ENCODE measurements at regions not wholly inside any gene's neighbourhood (a gene's known extent, or its start where the extent isn't known, plus 50 kb on each side); places are given as distances from the start of the nearest gene placed in this dataset.

- Mint-ChIP-seq H3K27me3 (ENCODE audit: unreplicated experiment) (peaks cover 3% of the 10 kb centered on the region), H3K4me1 (ENCODE audit: low read depth, unreplicated experiment) (peaks cover 12% of the 10 kb centered on the region), H3K36me3 (ENCODE audit: unreplicated experiment) (no peaks in the 10 kb centered on the region), H3K4me3 (ENCODE audit: unreplicated experiment) (no peak overlapping the region), H3K27ac (ENCODE audit: unreplicated experiment) (no peak overlapping the region), H3K9me3 (ENCODE audit: unreplicated experiment) (peaks cover 1% of the 10 kb centered on the region)
- no peak for DNase-seq
- no peak for TF ChIP-seq CTCF (IDR thresholded peaks at IDR 0.05; ENCODE audit: partially characterized antibody, unreplicated experiment)
Observed at GRCh38 chr15:62464705-62465104, 299.6 kb upstream of the C2CD4B start.

GRCh38 chr15:62465173-62465572 lies 300.1 kb upstream of the C2CD4B start:
- DNase-seq = no peak
- H3K27me3 Mint-ChIP-seq (ENCODE audit: unreplicated experiment) = peaks cover 3% of the 10 kb centered on the region
- no peaks in the 10 kb centered on the region for H3K36me3 Mint-ChIP-seq (ENCODE audit: unreplicated experiment)
- peaks cover 12% of the 10 kb centered on the region for H3K4me1 Mint-ChIP-seq (ENCODE audit: low read depth, unreplicated experiment)
- no peak for TF ChIP-seq CTCF (IDR thresholded peaks at IDR 0.05; ENCODE audit: partially characterized antibody, unreplicated experiment)
- no peak overlapping the region for H3K27ac Mint-ChIP-seq (ENCODE audit: unreplicated experiment)
- peaks cover 1% of the 10 kb centered on the region for H3K9me3 Mint-ChIP-seq (ENCODE audit: unreplicated experiment)
- no peak overlapping the region for H3K4me3 Mint-ChIP-seq (ENCODE audit: unreplicated experiment)

- no peak for TF ChIP-seq CTCF (IDR thresholded peaks at IDR 0.05; ENCODE audit: partially characterized antibody, unreplicated experiment)
- Mint-ChIP-seq H3K4me1 (ENCODE audit: low read depth, unreplicated experiment) (peaks cover 13% of the 10 kb centered on the region), H3K9me3 (ENCODE audit: unreplicated experiment) (peaks cover 1% of the 10 kb centered on the region), H3K27me3 (ENCODE audit: unreplicated experiment) (peaks cover 3% of the 10 kb centered on the region), H3K27ac (ENCODE audit: unreplicated experiment) (no peak overlapping the region), H3K36me3 (ENCODE audit: unreplicated experiment) (no peaks in the 10 kb centered on the region), H3K4me3 (ENCODE audit: unreplicated experiment) (no peak overlapping the region)
- no peak for DNase-seq
Observed at GRCh38 chr15:62469478-62469873, 304.4 kb upstream of the C2CD4B start.

- Mint-ChIP-seq H3K27ac (ENCODE audit: unreplicated experiment) (no peak overlapping the region), H3K27me3 (ENCODE audit: unreplicated experiment) (peaks cover 2% of the 10 kb centered on the region), H3K9me3 (ENCODE audit: unreplicated experiment) (peaks cover 1% of the 10 kb centered on the region), H3K36me3 (ENCODE audit: unreplicated experiment) (no peaks in the 10 kb centered on the region), H3K4me3 (ENCODE audit: unreplicated experiment) (no peak overlapping the region), H3K4me1 (ENCODE audit: low read depth, unreplicated experiment) (peaks cover 10% of the 10 kb centered on the region)
- no peak for DNase-seq
- no peak for TF ChIP-seq CTCF (IDR thresholded peaks at IDR 0.05; ENCODE audit: partially characterized antibody, unreplicated experiment)
Observed at GRCh38 chr15:62469874-62470688, 305.0 kb upstream of the C2CD4B start.

- TF ChIP-seq CTCF (IDR thresholded peaks at IDR 0.05; ENCODE audit: partially characterized antibody, unreplicated experiment) = no peak
- H3K9me3 Mint-ChIP-seq (ENCODE audit: unreplicated experiment) = no peaks in the 10 kb centered on the region
- no peak overlapping the region for H3K4me3 Mint-ChIP-seq (ENCODE audit: unreplicated experiment)
- H3K27ac Mint-ChIP-seq (ENCODE audit: unreplicated experiment) = no peak overlapping the region
- H3K27me3 Mint-ChIP-seq (ENCODE audit: unreplicated experiment) = no peaks in the 10 kb centered on the region
- no peak for DNase-seq
- no peaks in the 10 kb centered on the region for H3K36me3 Mint-ChIP-seq (ENCODE audit: unreplicated experiment)
- peaks cover 8% of the 10 kb centered on the region for H3K4me1 Mint-ChIP-seq (ENCODE audit: low read depth, unreplicated experiment)
Observed at GRCh38 chr15:62472616-62473299, 307.7 kb upstream of the C2CD4B start.

All from glutamatergic neuron (in vitro differentiated cells).